Left ventricle myocardium inferior (tissue), 1 donor: ENCODE measurements at regions not wholly inside any gene's neighbourhood (a gene's known extent, or its start where the extent isn't known, plus 50 kb on each side); places are given as distances from the start of the nearest gene placed in this dataset.

ENCODE experiments used
- DNase-seq: peaks from one replicate; pipeline ENCODE4 v3.0.0-alpha.2; 2020
- H3K27ac ChIP-seq: fragments of 200-600 bp; replicated peaks from 2 replicates; pipeline ENCODE4 v1.8.0; 2021
- H3K27me3 ChIP-seq: fragments of 200-600 bp; 2 replicates; pipeline ENCODE4 v1.8.0; 2021; ENCODE audit warnings: low read depth
- H3K36me3 ChIP-seq: fragments of 200-600 bp; 2 replicates; pipeline ENCODE4 v1.8.0; 2021
- H3K4me1 ChIP-seq: fragments of 200-600 bp; 2 replicates; pipeline ENCODE4 v1.8.0; 2021
- H3K4me3 ChIP-seq: fragments of 200-600 bp; 2 replicates; pipeline ENCODE4 v1.8.0; 2021; ENCODE audit warnings: mild to moderate bottlenecking, moderate library complexity
- H3K9me3 ChIP-seq: fragments of 200-600 bp; replicated peaks from 2 replicates; pipeline ENCODE4 v1.8.0; 2021
- intact Hi-C: fragments of 100-400 bp; cut with micrococcal nuclease; formaldehyde crosslinking; loops from one replicate; pipeline ENCODE4 v1.11.0; 2022
- TF ChIP-seq, protein P1 (sequence below): fragments of 200-600 bp; IDR thresholded peaks from 2 replicates; pipeline ENCODE4 v1.8.0; 2021; ENCODE audit warnings: antibody characterized with exemption, mild to moderate bottlenecking, borderline replicate concordance
- donor health status: DM: no; HTN: yes; CAD: no; lungs with severe emphysema.

DNA sequence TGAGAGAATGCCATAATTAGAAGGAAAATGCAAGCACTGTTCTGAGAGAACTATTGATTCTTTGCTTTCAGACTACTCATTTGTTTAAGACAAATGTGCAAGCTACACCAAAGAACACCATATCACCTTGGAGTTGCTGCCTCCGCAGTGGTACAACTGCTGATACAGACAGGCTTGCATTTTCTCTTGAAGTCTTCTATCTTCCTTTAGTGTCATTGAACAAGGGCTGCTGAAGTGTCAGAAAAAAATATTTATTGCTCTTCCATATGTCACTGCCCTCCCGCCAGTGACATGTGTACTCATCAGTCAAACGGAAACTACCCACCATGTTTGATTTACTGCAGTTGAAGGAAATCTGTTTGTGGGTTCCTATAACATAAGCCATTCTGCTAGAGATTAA lies 318.3 kb upstream of the MAGEB18 start:
- Histone ChIP-seq H3K9me3 (no peaks in the 10 kb centered on the region), H3K4me1 (no peaks in the 10 kb centered on the region), H3K36me3 (no peaks in the 10 kb centered on the region), H3K27me3 (no peaks in the 10 kb centered on the region), H3K4me3 (no peak overlapping the region), H3K27ac (no peak overlapping the region)
- TF ChIP-seq, protein P1, sequence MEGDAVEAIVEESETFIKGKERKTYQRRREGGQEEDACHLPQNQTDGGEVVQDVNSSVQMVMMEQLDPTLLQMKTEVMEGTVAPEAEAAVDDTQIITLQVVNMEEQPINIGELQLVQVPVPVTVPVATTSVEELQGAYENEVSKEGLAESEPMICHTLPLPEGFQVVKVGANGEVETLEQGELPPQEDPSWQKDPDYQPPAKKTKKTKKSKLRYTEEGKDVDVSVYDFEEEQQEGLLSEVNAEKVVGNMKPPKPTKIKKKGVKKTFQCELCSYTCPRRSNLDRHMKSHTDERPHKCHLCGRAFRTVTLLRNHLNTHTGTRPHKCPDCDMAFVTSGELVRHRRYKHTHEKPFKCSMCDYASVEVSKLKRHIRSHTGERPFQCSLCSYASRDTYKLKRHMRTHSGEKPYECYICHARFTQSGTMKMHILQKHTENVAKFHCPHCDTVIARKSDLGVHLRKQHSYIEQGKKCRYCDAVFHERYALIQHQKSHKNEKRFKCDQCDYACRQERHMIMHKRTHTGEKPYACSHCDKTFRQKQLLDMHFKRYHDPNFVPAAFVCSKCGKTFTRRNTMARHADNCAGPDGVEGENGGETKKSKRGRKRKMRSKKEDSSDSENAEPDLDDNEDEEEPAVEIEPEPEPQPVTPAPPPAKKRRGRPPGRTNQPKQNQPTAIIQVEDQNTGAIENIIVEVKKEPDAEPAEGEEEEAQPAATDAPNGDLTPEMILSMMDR = no peak
- no peak for DNase-seq
- intact Hi-C loops = no loop called here

DNA sequence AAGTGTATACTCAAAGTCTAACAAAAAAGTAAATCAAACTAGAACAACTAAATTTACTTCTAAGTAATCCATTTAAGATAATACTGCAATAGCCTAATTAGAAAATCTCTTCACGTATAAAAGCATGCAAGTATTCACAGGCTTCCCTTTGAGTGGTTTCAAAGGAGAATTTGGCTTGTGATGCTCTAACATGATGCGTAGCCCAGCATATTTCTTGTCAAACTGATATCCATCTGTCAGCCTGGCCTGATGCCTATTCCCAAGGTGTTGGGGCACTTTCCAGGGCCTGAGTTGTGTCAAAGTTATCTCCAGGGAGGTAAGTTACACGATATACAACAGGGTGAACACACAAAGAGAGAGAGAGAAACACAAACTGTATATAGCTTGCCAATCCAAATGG lies 287.0 kb upstream of the MAGEB18 start:
- H3K4me1 ChIP-seq = peaks cover 6% of the 10 kb centered on the region
- no peak overlapping the region for H3K27ac ChIP-seq
- TF ChIP-seq, protein P1 = no peak
- DNase-seq = no peak
- H3K4me3 ChIP-seq = no peak overlapping the region
- H3K9me3 ChIP-seq = no peaks in the 10 kb centered on the region
- intact Hi-C loops = no loop called here
- no peaks in the 10 kb centered on the region for H3K36me3 ChIP-seq
- no peaks in the 10 kb centered on the region for H3K27me3 ChIP-seq

DNA sequence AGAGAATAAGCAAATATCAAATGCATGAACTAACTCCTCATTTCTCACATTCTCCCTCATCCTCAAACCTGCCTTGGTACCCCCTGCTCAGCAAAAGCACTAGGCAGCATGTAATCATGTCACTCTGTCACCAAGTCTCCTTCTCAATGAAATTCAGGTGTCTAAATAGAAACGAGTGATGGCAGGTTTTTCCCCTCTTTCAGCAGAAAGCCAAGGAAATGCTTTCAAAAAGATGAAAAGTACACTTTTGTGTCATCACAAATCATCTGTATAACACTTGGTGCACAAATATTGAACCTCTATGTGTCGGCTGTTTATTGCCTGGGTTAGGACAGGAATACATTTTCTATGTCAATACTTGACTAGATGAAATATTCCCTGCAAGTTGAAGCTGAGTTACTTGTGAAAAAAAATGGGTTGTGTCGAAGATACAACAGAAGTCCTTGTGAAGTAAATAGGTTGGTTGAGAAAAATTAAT lies 285.1 kb upstream of the MAGEB18 start:
- no peak overlapping the region for H3K27ac ChIP-seq
- peaks cover 6% of the 10 kb centered on the region for H3K4me1 ChIP-seq
- intact Hi-C loops = no loop called here
- H3K9me3 ChIP-seq = no peaks in the 10 kb centered on the region
- no peak for DNase-seq
- no peaks in the 10 kb centered on the region for H3K36me3 ChIP-seq
- TF ChIP-seq, protein P1 = no peak
- H3K27me3 ChIP-seq = no peaks in the 10 kb centered on the region
- no peak overlapping the region for H3K4me3 ChIP-seq

DNA sequence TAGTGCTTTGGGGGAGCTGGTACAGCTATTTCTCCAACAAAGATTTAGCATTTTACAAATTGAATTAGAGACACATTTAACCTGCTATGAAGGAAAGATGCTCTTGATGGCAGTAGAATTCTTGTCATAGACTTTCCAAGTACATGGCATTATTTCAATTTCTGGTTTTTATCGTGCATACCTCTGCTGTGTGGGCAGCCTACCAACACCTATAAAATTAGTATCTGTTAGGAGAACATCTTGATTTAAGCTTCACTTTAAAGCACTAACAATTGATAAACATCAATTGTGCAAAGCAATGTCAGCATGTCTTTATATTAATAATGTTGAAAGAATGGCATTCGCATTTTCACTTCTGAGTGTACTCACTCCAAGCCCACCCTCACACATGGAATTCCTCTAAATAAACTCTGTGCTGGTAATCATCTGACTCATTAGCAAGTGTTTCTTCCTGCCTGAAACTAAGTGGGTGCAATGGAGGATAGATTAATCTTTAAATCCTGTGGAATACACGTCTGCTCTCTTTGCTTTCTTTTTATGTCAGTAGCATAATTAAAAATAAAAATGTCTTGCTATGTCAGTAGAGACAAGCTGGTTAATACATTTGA lies 279.8 kb upstream of the MAGEB18 start:
- DNase-seq = no peak
- no peaks in the 10 kb centered on the region for H3K4me1 ChIP-seq
- H3K27ac ChIP-seq = no peak overlapping the region
- H3K36me3 ChIP-seq = no peaks in the 10 kb centered on the region
- H3K9me3 ChIP-seq = no peaks in the 10 kb centered on the region
- no peaks in the 10 kb centered on the region for H3K27me3 ChIP-seq
- H3K4me3 ChIP-seq = no peak overlapping the region
- intact Hi-C loops = no loop called here
- TF ChIP-seq, protein P1 = no peak

DNA sequence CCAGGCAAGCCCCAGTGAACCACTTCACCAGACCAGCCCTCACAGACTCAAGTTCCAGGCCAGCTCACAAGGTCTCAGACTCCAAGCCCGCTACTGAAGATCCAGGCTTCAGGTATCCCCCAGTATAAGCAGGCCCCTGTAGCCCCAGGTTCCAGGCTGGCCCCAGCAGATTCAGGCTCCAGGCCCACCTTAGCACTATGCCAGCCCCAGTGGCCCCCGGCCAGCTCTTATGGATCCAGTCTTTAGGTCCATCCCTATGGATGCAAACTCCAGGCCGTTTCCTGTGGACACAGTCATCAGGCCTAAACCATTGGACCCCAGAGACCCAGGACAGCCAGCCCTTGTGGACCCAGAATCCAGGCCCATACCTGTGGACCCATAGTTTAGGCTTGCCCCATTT lies 277.8 kb upstream of the MAGEB18 start:
- Histone ChIP-seq H3K27ac (no peak overlapping the region), H3K9me3 (no peaks in the 10 kb centered on the region), H3K27me3 (no peaks in the 10 kb centered on the region), H3K4me3 (no peak overlapping the region), H3K4me1 (no peaks in the 10 kb centered on the region), H3K36me3 (no peaks in the 10 kb centered on the region)
- intact Hi-C loops = no loop called here
- no peak for DNase-seq
- TF ChIP-seq, protein P1 = no peak
